Ovary (tissue), 3 donors: ENCODE measurements at regions not wholly inside any gene's neighbourhood (a gene's known extent, or its start where the extent isn't known, plus 50 kb on each side); places are given as distances from the start of the nearest gene placed in this dataset.

Source experiments
- EP300 ChIP-seq: sonication (generic); formaldehyde crosslinking; IDR thresholded peaks from one replicate; pipeline ENCODE4 v1.6.1; 2017; ENCODE audit warnings: antibody characterized with exemption
- TF ChIP-seq, protein P1 (sequence below), 3 donors: fragments of 450-650 bp in 2 of 3; fragments of 200-600 bp in 1 of 3; IDR thresholded peaks; one replicate each; pipeline versions ENCODE4 v1.5.1 to v1.8.0; 2016 to 2022; ENCODE audit warnings: antibody characterized with exemption in 3 of 3, mild to moderate bottlenecking in 1 of 3
- donor health status: DM: no; HTN: no; CAD: no.

GRCh38 chr1:71190843-71191242 is 110.0 kb upstream of the ZRANB2 start:
- TF ChIP-seq EP300, result no peak
- TF ChIP-seq, protein P1, sequence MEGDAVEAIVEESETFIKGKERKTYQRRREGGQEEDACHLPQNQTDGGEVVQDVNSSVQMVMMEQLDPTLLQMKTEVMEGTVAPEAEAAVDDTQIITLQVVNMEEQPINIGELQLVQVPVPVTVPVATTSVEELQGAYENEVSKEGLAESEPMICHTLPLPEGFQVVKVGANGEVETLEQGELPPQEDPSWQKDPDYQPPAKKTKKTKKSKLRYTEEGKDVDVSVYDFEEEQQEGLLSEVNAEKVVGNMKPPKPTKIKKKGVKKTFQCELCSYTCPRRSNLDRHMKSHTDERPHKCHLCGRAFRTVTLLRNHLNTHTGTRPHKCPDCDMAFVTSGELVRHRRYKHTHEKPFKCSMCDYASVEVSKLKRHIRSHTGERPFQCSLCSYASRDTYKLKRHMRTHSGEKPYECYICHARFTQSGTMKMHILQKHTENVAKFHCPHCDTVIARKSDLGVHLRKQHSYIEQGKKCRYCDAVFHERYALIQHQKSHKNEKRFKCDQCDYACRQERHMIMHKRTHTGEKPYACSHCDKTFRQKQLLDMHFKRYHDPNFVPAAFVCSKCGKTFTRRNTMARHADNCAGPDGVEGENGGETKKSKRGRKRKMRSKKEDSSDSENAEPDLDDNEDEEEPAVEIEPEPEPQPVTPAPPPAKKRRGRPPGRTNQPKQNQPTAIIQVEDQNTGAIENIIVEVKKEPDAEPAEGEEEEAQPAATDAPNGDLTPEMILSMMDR (IDR thresholded peaks at IDR 0.05), result no peak
